Fibroblast of skin of right biceps (primary cell): ENCODE measurements at regions not wholly inside any gene's neighbourhood (a gene's known extent, or its start where the extent isn't known, plus 50 kb on each side); places are given as distances from the start of the nearest gene placed in this dataset.

ENCODE experiments used
- DNase-seq: peaks from one replicate; pipeline ENCODE4 v3.0.0-alpha.2; 2013

- no peak for DNase-seq
Measured at GRCh38 chr7:133195868-133196267, 57.0 kb upstream of the EXOC4 start.

GRCh38 chr7:133196856-133197612 lies 55.8 kb upstream of the EXOC4 start:
- DNase-seq: no peak

GRCh38 chr7:133197972-133198544 lies 54.8 kb upstream of the EXOC4 start:
- no peak for DNase-seq

GRCh38 chr7:133199831-133200230 lies 53.0 kb upstream of the EXOC4 start:
- DNase-seq: no peak

- DNase-seq: no peak
Measured at GRCh38 chr7:133201470-133201869, 51.4 kb upstream of the EXOC4 start.

- peak; percentile 19 for DNase-seq
Measured at GRCh38 chr7:133202942-133203341, 49.9 kb upstream of the EXOC4 start.
